LNCaP clone FGC (cell line): ENCODE measurements at regions not wholly inside any gene's neighbourhood (a gene's known extent, or its start where the extent isn't known, plus 50 kb on each side); places are given as distances from the start of the nearest gene placed in this dataset.
A peak's percentile ranks its signal among the peaks of the same experiment; 100 is the strongest.
"Not testable (repeated sequence)": the region's sequence is repeated elsewhere in the genome, so short reads cannot be mapped to it uniquely, and the experiment has no call there.

Experiments
- DNase-seq: peaks from one replicate; pipeline ENCODE4 v3.0.0-alpha.2; 2011; ENCODE audit warnings: low read depth
- H3K4me3 ChIP-seq: 2 replicates; pipeline ENCODE4 v1.5.1; 2011; ENCODE audit warnings: mild to moderate bottlenecking, low read depth, low read length, control low read depth
- TF ChIP-seq, protein P1 (sequence below): IDR thresholded peaks from 2 replicates; pipeline ENCODE4 v1.5.1; 2012; ENCODE audit warnings: mild to moderate bottlenecking; ENCODE audit not compliant: control insufficient read depth, insufficient read depth; ENCODE audit errors: extremely low read depth

DNA sequence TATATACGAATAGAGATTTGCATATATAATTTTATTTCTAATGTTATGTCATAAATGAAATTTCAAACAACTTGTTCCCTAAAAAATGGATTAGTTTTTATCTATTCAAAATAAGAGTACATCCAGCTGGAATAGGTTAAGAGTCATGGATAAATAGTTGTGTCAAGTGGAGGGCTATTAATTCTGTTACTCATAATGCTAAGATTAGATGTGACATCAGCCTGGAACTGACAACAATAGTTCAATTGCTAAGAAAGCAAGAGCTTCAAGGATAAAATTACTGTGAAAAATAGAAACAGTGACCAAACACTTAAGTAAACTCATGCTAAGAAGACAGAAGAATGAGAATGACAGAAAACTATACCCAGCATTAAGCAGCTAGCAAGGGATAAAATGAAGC lies 92.2 kb upstream of the CDH9 start:
- no peak overlapping the region for H3K4me3 ChIP-seq
- no peak for DNase-seq
- TF ChIP-seq, protein P1, sequence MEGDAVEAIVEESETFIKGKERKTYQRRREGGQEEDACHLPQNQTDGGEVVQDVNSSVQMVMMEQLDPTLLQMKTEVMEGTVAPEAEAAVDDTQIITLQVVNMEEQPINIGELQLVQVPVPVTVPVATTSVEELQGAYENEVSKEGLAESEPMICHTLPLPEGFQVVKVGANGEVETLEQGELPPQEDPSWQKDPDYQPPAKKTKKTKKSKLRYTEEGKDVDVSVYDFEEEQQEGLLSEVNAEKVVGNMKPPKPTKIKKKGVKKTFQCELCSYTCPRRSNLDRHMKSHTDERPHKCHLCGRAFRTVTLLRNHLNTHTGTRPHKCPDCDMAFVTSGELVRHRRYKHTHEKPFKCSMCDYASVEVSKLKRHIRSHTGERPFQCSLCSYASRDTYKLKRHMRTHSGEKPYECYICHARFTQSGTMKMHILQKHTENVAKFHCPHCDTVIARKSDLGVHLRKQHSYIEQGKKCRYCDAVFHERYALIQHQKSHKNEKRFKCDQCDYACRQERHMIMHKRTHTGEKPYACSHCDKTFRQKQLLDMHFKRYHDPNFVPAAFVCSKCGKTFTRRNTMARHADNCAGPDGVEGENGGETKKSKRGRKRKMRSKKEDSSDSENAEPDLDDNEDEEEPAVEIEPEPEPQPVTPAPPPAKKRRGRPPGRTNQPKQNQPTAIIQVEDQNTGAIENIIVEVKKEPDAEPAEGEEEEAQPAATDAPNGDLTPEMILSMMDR: no peak

DNA sequence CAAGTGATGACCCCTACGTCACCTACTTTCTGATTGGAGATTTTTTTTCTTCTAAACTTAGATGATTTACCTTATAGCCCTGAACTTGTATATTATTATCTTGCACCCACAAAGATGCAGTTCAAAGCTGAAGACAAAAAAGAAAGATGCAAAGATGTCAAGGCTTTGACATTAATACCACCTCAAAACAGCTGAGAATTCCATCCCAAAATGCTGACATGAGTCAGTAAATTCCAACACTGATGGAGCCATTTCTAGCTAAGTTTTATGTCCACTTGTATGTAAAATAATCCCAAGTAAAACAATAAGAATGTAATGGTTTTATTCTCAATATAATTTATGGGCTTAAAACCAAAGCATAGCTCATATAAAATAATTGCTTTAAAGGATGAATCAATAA lies 91.5 kb upstream of the CDH9 start:
- H3K4me3 ChIP-seq: no peak overlapping the region

DNA sequence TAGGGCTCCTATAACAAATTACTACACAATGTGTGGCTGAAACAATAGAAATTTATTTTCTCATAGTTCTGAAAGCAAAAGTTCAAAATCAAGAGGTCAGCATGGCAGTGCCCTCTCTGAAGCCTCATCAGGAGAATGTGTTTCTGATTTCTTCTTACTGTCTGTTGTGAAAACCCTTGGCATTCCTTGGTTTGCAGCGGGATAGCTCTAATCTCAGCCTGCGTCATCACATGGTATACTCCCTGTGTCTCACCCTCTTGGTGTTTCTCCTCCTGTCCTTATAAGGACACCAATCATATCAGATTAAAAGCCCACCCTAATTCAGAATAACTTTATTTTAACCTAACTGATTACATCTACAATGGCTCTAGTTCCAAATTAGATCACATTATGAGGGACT lies 87.5 kb upstream of the CDH9 start:
- no peak for DNase-seq
- H3K4me3 ChIP-seq: no peak overlapping the region
- TF ChIP-seq, protein P1: no peak

More for the DNA sequence above, 91.5 kb upstream of the CDH9 start:
- TF ChIP-seq, protein P1: no peak
- no peak for DNase-seq

DNA sequence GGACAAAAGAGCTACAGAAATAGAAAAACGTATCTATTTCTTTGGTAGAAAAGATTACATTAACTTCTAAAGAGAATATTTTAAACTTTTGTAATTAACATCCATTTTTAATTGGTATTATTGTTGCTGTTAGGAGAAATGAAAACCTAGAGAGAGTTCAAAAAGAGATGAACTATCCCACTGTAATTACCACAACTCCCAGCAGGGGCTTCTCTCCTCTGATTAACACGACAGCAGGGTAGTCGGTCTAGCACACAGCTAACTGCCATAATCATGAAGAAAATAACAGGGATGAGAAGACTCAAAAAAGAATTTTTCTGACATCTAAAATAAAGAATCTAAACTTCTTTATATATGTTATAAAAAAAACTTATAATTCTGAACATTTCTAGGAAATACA lies 86.2 kb upstream of the CDH9 start:
- H3K4me3 ChIP-seq: no peak overlapping the region
- DNase-seq: peak; percentile 6
- TF ChIP-seq, protein P1: peak; percentile 31; the same call in 1 of the 2 replicates

DNA sequence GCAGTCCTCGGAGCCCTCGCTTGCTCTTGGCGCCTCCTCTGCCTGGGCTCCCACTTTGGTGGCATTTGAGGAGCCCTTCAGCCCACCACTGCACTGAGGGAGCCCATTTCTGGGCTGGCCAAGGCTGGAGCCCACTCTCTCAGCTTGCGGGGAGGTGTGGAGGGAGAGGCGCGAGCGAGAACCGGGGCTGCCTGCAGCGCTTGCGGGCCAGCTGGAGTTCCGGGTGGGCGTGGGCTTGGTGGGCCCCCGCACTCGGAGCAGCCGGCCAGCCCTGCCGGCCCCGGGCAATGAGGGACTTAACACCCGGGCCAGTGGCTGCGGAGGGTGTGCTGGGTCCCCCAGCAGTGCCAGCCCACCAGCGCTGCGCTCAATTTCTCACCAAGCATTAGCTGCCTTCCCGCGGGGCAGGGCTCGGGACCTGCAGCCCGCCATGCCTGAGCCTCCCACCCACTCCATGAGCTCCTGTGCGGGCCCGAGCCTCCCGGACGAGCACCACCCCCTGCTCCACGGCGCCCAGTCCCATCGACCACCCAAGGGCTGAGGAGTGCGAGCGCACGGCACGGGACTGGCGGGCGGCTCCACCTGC lies 81.4 kb upstream of the CDH9 start:
- not testable (repeated sequence) for DNase-seq, H3K4me3 ChIP-seq

DNA sequence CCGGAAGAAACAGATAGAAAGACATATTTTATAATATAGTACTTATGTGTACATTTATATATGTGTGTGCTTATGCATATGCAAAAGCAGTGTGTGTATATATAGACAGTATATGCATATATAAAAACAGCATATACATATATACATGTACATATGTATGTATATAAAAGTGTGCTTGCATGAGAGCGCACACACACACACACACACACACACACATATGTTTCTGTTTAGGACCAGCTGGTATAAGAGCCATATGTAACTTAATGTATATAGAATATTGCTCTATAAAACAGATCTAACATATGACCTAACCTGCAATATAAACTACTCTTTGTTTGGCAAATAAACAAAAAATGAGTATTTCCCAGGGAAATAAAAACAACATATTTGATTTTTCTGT lies 65.1 kb upstream of the CDH9 start:
- TF ChIP-seq, protein P1: no peak
- no peak for DNase-seq
- no peak overlapping the region for H3K4me3 ChIP-seq

DNA sequence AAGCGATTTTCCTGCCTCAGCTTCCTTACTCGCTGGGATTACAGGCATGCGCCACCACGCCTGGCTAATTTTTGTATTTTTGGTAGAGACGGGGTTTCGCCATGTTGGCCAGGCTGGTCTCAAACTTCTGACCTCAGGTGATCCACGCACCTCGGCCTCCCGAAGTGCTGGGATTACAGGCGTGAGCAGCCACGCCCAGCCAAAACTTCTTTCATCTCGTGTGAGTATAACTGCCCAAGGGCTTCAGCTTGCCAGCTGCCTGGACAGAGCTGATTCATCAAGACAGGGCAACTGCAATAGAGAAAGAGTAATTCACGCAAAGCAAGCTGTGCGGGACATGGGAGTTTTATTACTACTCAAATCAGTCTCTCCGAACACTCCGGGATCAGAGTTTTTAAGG lies 57.4 kb upstream of the CDH9 start:
- H3K4me3 ChIP-seq, DNase-seq: not testable (repeated sequence)

DNA sequence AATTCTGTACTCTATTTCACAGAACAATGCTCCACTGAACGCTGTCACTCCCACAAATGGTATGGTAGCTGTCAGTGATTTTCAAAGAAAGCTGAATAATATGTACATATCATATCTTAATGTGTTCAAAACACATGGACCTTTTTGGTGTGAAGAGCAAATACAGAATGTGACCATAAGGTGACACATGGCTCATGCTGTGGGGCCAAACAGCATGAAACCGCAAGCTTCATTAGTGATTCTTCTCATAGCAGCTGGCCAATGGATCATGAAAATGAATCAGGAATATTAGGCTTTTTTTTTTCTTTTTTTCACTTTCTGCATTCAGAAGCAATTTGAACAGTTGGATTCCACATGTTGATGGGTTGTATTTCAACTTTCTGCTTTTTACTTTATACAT lies 54.9 kb upstream of the CDH9 start:
- DNase-seq: no peak
- no peak overlapping the region for H3K4me3 ChIP-seq
- TF ChIP-seq, protein P1: no peak
